ENCODE measurements at regions not wholly inside any gene's neighbourhood (a gene's known extent, or its start where the extent isn't known, plus 50 kb on each side); places are given as distances from the start of the nearest gene placed in this dataset.

- DNase-seq (ENCODE audit: low read depth): no peak
- H3K4me3 ChIP-seq (ENCODE audit: low read depth, low read length): no peak overlapping the region
- TF ChIP-seq CTCF (IDR thresholded peaks at IDR 0.05; ENCODE audit: low read depth, low read length): peak; percentile 28
- no peak for TF ChIP-seq POLR2A (IDR thresholded peaks at IDR 0.05; ENCODE audit: extremely low read depth, insufficient read length)
Observed at GRCh38 chr21:14862794-14863720, 201.7 kb downstream of the NRIP1 start.

GRCh38 chr21:14858311-14858710, 206.5 kb downstream of the NRIP1 start:
- TF ChIP-seq CTCF (IDR thresholded peaks at IDR 0.05; ENCODE audit: low read depth, low read length) (no peak), MAX (IDR thresholded peaks at IDR 0.05; ENCODE audit: low read depth, low read length) (no peak), MYC (IDR thresholded peaks at IDR 0.05; ENCODE audit: low read depth, low read length) (no peak), POLR2A (IDR thresholded peaks at IDR 0.05; ENCODE audit: extremely low read depth, insufficient read length) (no peak)
- DNase-seq (ENCODE audit: low read depth): no peak
- no peak overlapping the region for H3K4me3 ChIP-seq (ENCODE audit: low read depth, low read length)

- TF ChIP-seq POLR2A (IDR thresholded peaks at IDR 0.05; ENCODE audit: extremely low read depth, insufficient read length) (no peak), MAX (IDR thresholded peaks at IDR 0.05; ENCODE audit: low read depth, low read length) (no peak), MYC (IDR thresholded peaks at IDR 0.05; ENCODE audit: low read depth, low read length) (no peak), CTCF (IDR thresholded peaks at IDR 0.05; ENCODE audit: low read depth, low read length) (no peak)
- H3K4me3 ChIP-seq (ENCODE audit: low read depth, low read length): no peak overlapping the region
- DNase-seq (ENCODE audit: low read depth): no peak
Observed at GRCh38 chr21:14857529-14857928, 207.3 kb downstream of the NRIP1 start.

GRCh38 chr21:14850394-14850793, 214.4 kb downstream of the NRIP1 start:
- no peak overlapping the region for H3K4me3 ChIP-seq (ENCODE audit: low read depth, low read length)
- TF ChIP-seq POLR2A (IDR thresholded peaks at IDR 0.05; ENCODE audit: extremely low read depth, insufficient read length) (no peak), MAX (IDR thresholded peaks at IDR 0.05; ENCODE audit: low read depth, low read length) (no peak), CTCF (IDR thresholded peaks at IDR 0.05; ENCODE audit: low read depth, low read length) (no peak), MYC (IDR thresholded peaks at IDR 0.05; ENCODE audit: low read depth, low read length) (no peak)
- no peak for DNase-seq (ENCODE audit: low read depth)

GRCh38 chr21:14846621-14847020, 218.2 kb downstream of the NRIP1 start:
- DNase-seq (ENCODE audit: low read depth): no peak

More at GRCh38 chr21:14846621-14847020, 218.2 kb downstream of the NRIP1 start:
- H3K4me3 ChIP-seq (ENCODE audit: low read depth, low read length): no peak overlapping the region
- no peak for TF ChIP-seq POLR2A (IDR thresholded peaks at IDR 0.05; ENCODE audit: extremely low read depth, insufficient read length)
- TF ChIP-seq MAX (IDR thresholded peaks at IDR 0.05; ENCODE audit: low read depth, low read length): no peak
- TF ChIP-seq CTCF (IDR thresholded peaks at IDR 0.05; ENCODE audit: low read depth, low read length): no peak
- no peak for TF ChIP-seq MYC (IDR thresholded peaks at IDR 0.05; ENCODE audit: low read depth, low read length)
